Ammon's horn (tissue), 1 donor: ENCODE measurements at regions not wholly inside any gene's neighbourhood (a gene's known extent, or its start where the extent isn't known, plus 50 kb on each side); places are given as distances from the start of the nearest gene placed in this dataset.
A peak's percentile ranks its signal among the peaks of the same experiment; 100 is the strongest.
"Not testable (repeated sequence)": the region's sequence is repeated elsewhere in the genome, so short reads cannot be mapped to it uniquely, and the experiment has no call there.

ENCODE experiments used
- DNase-seq: peaks from one replicate; pipeline ENCODE4 v3.0.0-alpha.2; 2016; ENCODE audit warnings: low spot score

- DNase-seq, result no peak
Measured at GRCh38 chr12:65684906-65685305, 139.4 kb upstream of the HMGA2 start.

GRCh38 chr12:65685514-65685913 is 138.8 kb upstream of the HMGA2 start:
- DNase-seq, result no peak

- no peak for DNase-seq
Measured at GRCh38 chr12:65689508-65689907, 134.8 kb upstream of the HMGA2 start.

GRCh38 chr12:65690477-65690876 is 133.8 kb upstream of the HMGA2 start:
- no peak for DNase-seq

GRCh38 chr12:65694130-65694529 is 130.2 kb upstream of the HMGA2 start:
- DNase-seq, result no peak

GRCh38 chr12:65695113-65695865 is 129.0 kb upstream of the HMGA2 start:
- peak; percentile 4 for DNase-seq

- DNase-seq, result no peak
Measured at GRCh38 chr12:65696227-65696626, 128.1 kb upstream of the HMGA2 start.

- peak; percentile 4 for DNase-seq
Measured at GRCh38 chr12:65699251-65699650, 125.0 kb upstream of the HMGA2 start.

- DNase-seq, result no peak
Measured at GRCh38 chr12:65703176-65703575, 121.1 kb upstream of the HMGA2 start.

GRCh38 chr12:65705380-65705876 is 118.9 kb upstream of the HMGA2 start:
- no peak for DNase-seq

- no peak for DNase-seq
Measured at GRCh38 chr12:65707051-65707450, 117.2 kb upstream of the HMGA2 start.

- no peak for DNase-seq
Measured at GRCh38 chr12:65712260-65713004, 111.9 kb upstream of the HMGA2 start.

GRCh38 chr12:65715961-65716360 is 108.3 kb upstream of the HMGA2 start:
- DNase-seq, result no peak

GRCh38 chr12:65720136-65721130 is 103.8 kb upstream of the HMGA2 start:
- DNase-seq, result no peak

GRCh38 chr12:65721541-65722190 is 102.6 kb upstream of the HMGA2 start:
- no peak for DNase-seq

- no peak for DNase-seq
Measured at GRCh38 chr12:65725376-65725775, 98.9 kb upstream of the HMGA2 start.

- no peak for DNase-seq
Measured at GRCh38 chr12:65728455-65728847, 95.8 kb upstream of the HMGA2 start.

- no peak for DNase-seq
Measured at GRCh38 chr12:65728848-65729793, 95.2 kb upstream of the HMGA2 start.

GRCh38 chr12:65731771-65732170 is 92.5 kb upstream of the HMGA2 start:
- no peak for DNase-seq

GRCh38 chr12:65733643-65734042 is 90.6 kb upstream of the HMGA2 start:
- DNase-seq, result not testable (repeated sequence)
